WERI-Rb-1 (cell line): ENCODE measurements at regions not wholly inside any gene's neighbourhood (a gene's known extent, or its start where the extent isn't known, plus 50 kb on each side); places are given as distances from the start of the nearest gene placed in this dataset.
A peak's percentile ranks its signal among the peaks of the same experiment; 100 is the strongest.

ENCODE experiments used
- DNase-seq: peaks from one replicate; pipeline ENCODE4 v3.0.0-alpha.2; 2020
- H3K27ac ChIP-seq: fragments of 250-450 bp; sonication (Bioruptor Pico); 2 replicates; pipeline ENCODE4 v1.5.1; 2020; ENCODE audit warnings: mild to moderate bottlenecking, moderate library complexity
- H3K27me3 ChIP-seq: fragments of 250-450 bp; sonication (Bioruptor Pico); 2 replicates; pipeline ENCODE4 v1.5.1; 2021; ENCODE audit warnings: mild to moderate bottlenecking, low read depth, moderate library complexity; ENCODE audit not compliant: insufficient read depth, severe bottlenecking
- H3K36me3 ChIP-seq: fragments of 250-450 bp; sonication (Bioruptor Pico); 2 replicates; pipeline ENCODE4 v1.5.1; 2020; ENCODE audit warnings: mild to moderate bottlenecking, moderate library complexity
- H3K4me3 ChIP-seq: 2 replicates; pipeline ENCODE4 v1.5.1; 2011; ENCODE audit warnings: low read depth, mild to moderate bottlenecking, control low read depth, low read length
- H3K9me3 ChIP-seq: fragments of 250-450 bp; sonication (Bioruptor Pico); 2 replicates; pipeline ENCODE4 v1.5.1; 2021; ENCODE audit warnings: mild to moderate bottlenecking, moderate library complexity; ENCODE audit not compliant: severe bottlenecking
- TF ChIP-seq, protein P1 (sequence below): IDR thresholded peaks from 2 replicates; pipeline ENCODE4 v1.5.1; 2011; ENCODE audit warnings: low read depth, mild to moderate bottlenecking, control low read depth, inconsistent platforms, low read length

DNA sequence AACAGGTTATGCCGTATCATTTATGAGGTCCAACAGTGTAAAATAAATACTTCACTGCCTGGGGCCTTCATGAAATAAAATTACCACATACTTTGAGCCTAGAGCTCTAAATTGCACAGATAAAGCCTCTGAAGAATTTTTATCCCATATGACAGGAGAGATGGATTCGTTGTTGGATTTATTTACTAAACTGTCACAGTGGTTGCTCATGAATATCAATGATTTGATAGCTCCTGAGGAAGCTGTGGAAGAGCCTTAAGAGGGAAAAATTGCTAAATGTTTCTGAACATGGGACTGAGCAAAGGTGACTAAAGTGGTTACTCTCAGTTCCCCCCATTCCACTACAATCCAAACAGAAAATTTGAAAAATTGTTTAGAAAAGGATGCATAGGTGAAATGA, 558.9 kb upstream of the IL12A start:
- H3K27ac ChIP-seq = no peak overlapping the region
- no peak for DNase-seq
- H3K9me3 ChIP-seq = no peaks in the 10 kb centered on the region
- no peaks in the 10 kb centered on the region for H3K36me3 ChIP-seq
- no peak overlapping the region for H3K4me3 ChIP-seq
- TF ChIP-seq, protein P1, sequence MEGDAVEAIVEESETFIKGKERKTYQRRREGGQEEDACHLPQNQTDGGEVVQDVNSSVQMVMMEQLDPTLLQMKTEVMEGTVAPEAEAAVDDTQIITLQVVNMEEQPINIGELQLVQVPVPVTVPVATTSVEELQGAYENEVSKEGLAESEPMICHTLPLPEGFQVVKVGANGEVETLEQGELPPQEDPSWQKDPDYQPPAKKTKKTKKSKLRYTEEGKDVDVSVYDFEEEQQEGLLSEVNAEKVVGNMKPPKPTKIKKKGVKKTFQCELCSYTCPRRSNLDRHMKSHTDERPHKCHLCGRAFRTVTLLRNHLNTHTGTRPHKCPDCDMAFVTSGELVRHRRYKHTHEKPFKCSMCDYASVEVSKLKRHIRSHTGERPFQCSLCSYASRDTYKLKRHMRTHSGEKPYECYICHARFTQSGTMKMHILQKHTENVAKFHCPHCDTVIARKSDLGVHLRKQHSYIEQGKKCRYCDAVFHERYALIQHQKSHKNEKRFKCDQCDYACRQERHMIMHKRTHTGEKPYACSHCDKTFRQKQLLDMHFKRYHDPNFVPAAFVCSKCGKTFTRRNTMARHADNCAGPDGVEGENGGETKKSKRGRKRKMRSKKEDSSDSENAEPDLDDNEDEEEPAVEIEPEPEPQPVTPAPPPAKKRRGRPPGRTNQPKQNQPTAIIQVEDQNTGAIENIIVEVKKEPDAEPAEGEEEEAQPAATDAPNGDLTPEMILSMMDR = no peak
- no peaks in the 10 kb centered on the region for H3K27me3 ChIP-seq

GRCh38 chr3:159432682-159433340, 555.8 kb upstream of the IL12A start:
- no peaks in the 10 kb centered on the region for H3K27me3 ChIP-seq
- H3K27ac ChIP-seq = no peak overlapping the region
- no peaks in the 10 kb centered on the region for H3K9me3 ChIP-seq
- DNase-seq = no peak
- H3K36me3 ChIP-seq = no peaks in the 10 kb centered on the region
- no peak overlapping the region for H3K4me3 ChIP-seq
- TF ChIP-seq, protein P1 = no peak

DNA sequence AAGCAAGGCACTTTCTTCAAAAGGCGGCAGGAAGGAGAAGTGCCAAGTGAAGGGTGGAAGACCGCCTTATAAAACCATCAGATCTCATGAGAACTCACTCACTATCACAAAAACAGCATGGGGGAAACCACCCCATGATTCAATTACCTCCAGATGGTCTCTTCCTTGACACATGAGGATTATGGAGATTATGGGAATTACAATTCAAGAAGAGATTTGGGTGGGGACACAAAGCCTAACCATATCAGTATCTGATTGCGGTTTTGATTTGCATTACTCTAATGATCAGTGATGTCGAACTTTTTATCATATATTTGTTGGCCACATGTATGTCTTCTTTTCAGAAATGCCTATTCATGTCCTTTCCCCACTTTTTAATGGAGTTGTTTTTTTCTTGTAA, 549.3 kb upstream of the IL12A start:
- DNase-seq = peak; percentile 9
- H3K27ac ChIP-seq = no peak overlapping the region
- no peaks in the 10 kb centered on the region for H3K27me3 ChIP-seq
- peaks cover 8% of the 10 kb centered on the region for H3K9me3 ChIP-seq
- H3K36me3 ChIP-seq = no peaks in the 10 kb centered on the region
- H3K4me3 ChIP-seq = no peak overlapping the region
- TF ChIP-seq, protein P1 = no peak

- Histone ChIP-seq H3K4me3 (no peak overlapping the region), H3K27me3 (no peaks in the 10 kb centered on the region), H3K27ac (no peak overlapping the region), H3K9me3 (peaks cover 8% of the 10 kb centered on the region), H3K36me3 (no peaks in the 10 kb centered on the region)
- TF ChIP-seq, protein P1 = no peak
- no peak for DNase-seq
Measured at GRCh38 chr3:159441279-159441678, 547.4 kb upstream of the IL12A start.

DNA sequence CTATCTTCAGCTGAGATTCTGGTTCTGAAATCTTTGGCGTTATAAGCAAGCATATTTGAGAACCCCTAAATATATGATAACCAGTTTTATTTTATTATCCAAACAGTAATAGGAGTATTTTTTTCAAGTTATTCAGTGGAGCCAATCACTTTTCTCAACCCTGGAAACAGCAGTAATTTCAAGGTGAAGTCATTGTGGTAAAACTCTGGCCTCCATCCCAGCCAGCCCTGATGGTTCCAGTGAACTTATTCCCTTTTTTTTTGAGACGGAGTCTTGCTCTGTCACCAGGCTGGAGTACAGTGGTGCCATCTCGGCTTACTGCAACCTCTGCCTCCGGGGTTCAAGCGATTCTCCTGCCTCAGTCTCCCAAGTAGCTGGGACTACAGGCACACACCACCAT, 545.4 kb upstream of the IL12A start:
- no peak overlapping the region for H3K27ac ChIP-seq
- no peaks in the 10 kb centered on the region for H3K36me3 ChIP-seq
- no peak for DNase-seq
- no peak overlapping the region for H3K4me3 ChIP-seq
- peaks cover 8% of the 10 kb centered on the region for H3K9me3 ChIP-seq
- TF ChIP-seq, protein P1 = no peak
- H3K27me3 ChIP-seq = no peaks in the 10 kb centered on the region

DNA sequence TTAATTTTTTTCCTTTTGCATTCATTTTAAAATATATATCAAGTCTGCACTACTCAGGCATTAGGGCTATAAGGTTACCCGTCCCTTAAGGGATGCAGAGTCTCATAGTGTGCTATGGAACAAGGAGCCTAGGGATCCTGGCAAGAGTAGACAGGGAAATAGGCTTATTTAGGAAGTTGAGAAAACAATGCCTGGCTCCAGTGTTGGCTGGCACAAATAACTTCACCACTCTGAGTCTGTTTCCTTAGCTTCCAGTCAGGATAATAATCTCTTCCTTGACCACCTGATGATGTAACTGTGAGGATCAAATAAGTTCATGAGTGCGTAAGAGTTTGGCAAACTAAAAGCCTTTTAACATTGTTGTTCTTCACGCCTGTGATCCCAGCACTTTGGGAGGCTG, 540.8 kb upstream of the IL12A start:
- no peaks in the 10 kb centered on the region for H3K36me3 ChIP-seq

More for the DNA sequence above, 540.8 kb upstream of the IL12A start:
- TF ChIP-seq, protein P1 = no peak
- DNase-seq = no peak
- no peak overlapping the region for H3K27ac ChIP-seq
- peaks cover 12% of the 10 kb centered on the region for H3K27me3 ChIP-seq
- H3K4me3 ChIP-seq = no peak overlapping the region
- H3K9me3 ChIP-seq = no peaks in the 10 kb centered on the region
